GF-D8 (cell line): ENCODE measurements at regions not wholly inside any gene's neighbourhood (a gene's known extent, or its start where the extent isn't known, plus 50 kb on each side); places are given as distances from the start of the nearest gene placed in this dataset.
A peak's percentile ranks its signal among the peaks of the same experiment; 100 is the strongest.
"Not testable (repeated sequence)": the region's sequence is repeated elsewhere in the genome, so short reads cannot be mapped to it uniquely, and the experiment has no call there.

Experiments
- DNase-seq: peaks from one replicate; lab custom pipeline; 2025; lab: John Stamatoyannopoulos, UW

GRCh38 chr7:131084336-131084735 lies 243.3 kb upstream of the MKLN1 start:
- not testable (repeated sequence) for DNase-seq

GRCh38 chr7:131087756-131088658 lies 239.7 kb upstream of the MKLN1 start:
- DNase-seq = no peak

GRCh38 chr7:131090188-131090587 lies 237.5 kb upstream of the MKLN1 start:
- no peak for DNase-seq

GRCh38 chr7:131090886-131091692 lies 236.6 kb upstream of the MKLN1 start:
- no peak for DNase-seq

- no peak for DNase-seq
Measured at GRCh38 chr7:131094685-131095084, 233.0 kb upstream of the MKLN1 start.

GRCh38 chr7:131095346-131095745 lies 232.3 kb upstream of the MKLN1 start:
- DNase-seq = no peak

- no peak for DNase-seq
Measured at GRCh38 chr7:131096267-131096927, 231.3 kb upstream of the MKLN1 start.

GRCh38 chr7:131097662-131098376 lies 229.9 kb upstream of the MKLN1 start:
- no peak for DNase-seq

- DNase-seq = no peak
Measured at GRCh38 chr7:131098527-131098926, 229.1 kb upstream of the MKLN1 start.

GRCh38 chr7:131100357-131101054 lies 227.2 kb upstream of the MKLN1 start:
- no peak for DNase-seq

GRCh38 chr7:131103997-131104396 lies 223.7 kb upstream of the MKLN1 start:
- DNase-seq = no peak

GRCh38 chr7:131104596-131105293 lies 222.9 kb upstream of the MKLN1 start:
- DNase-seq = peak; percentile 18

- no peak for DNase-seq
Measured at GRCh38 chr7:131105294-131105798, 222.3 kb upstream of the MKLN1 start.

- DNase-seq = no peak
Measured at GRCh38 chr7:131105799-131106680, 221.6 kb upstream of the MKLN1 start.

- no peak for DNase-seq
Measured at GRCh38 chr7:131106681-131107336, 220.9 kb upstream of the MKLN1 start.

- peak; percentile 40 for DNase-seq
Measured at GRCh38 chr7:131107337-131108211, 220.1 kb upstream of the MKLN1 start.

GRCh38 chr7:131108212-131108940 lies 219.3 kb upstream of the MKLN1 start:
- DNase-seq = no peak
